Panc1 (cell line): ENCODE measurements at regions not wholly inside any gene's neighbourhood (a gene's known extent, or its start where the extent isn't known, plus 50 kb on each side); places are given as distances from the start of the nearest gene placed in this dataset.

ENCODE experiments used
- CTCF ChIP-seq: fragments of 450-650 bp; IDR thresholded peaks from 2 replicates; pipeline ENCODE4 v1.5.1; 2017; ENCODE audit warnings: mild to moderate bottlenecking
- POLR2AphosphoS5 ChIP-seq: IDR thresholded peaks from 2 replicates; pipeline ENCODE4 v1.6.1; 2012; ENCODE audit warnings: mild to moderate bottlenecking, low read depth, low read length, moderate library complexity

- TF ChIP-seq POLR2AphosphoS5 (no peak), CTCF (no peak)
Measured at GRCh38 chr2:143935482-143935752, 584.5 kb downstream of the ZEB2 start.
